ENCODE measurements at regions not wholly inside any gene's neighbourhood (a gene's known extent, or its start where the extent isn't known, plus 50 kb on each side); places are given as distances from the start of the nearest gene placed in this dataset.

DNA sequence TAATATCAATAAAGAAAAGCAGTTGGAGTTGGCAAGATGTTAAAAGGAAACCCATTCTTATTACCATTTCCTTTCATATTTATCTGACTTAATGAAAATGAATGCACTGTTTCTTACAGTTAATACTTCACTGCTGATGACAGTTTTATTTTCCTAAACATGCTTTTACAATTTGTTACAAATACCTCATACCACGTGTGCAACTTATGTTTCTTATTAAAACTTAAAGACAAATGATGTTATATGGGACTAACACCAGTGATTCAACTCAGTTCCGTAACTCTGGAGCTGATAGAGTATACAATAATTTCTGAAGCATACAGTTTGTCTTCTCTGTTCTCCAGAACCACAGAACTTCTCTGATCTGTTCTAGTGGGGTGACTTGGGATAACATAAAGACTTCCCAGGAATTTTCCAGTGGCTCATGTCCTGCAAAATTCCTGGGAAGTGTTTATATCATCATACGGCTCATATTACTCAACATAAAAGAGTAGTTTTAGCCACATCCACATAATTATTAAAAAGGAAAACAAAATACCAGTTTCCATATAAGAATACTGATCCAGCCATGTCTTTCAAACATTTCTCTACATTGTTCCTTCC lies 1259.0 kb upstream of the C9orf72 start:
- Mint-ChIP-seq H3K4me1 (no peaks in the 10 kb centered on the region), H3K4me3 (no peak overlapping the region), H3K27ac (no peak overlapping the region), H3K27me3 (no peaks in the 10 kb centered on the region), H3K9me3 (no peaks in the 10 kb centered on the region)
- no peak for ATAC-seq
- DNase-seq = no peak

DNA sequence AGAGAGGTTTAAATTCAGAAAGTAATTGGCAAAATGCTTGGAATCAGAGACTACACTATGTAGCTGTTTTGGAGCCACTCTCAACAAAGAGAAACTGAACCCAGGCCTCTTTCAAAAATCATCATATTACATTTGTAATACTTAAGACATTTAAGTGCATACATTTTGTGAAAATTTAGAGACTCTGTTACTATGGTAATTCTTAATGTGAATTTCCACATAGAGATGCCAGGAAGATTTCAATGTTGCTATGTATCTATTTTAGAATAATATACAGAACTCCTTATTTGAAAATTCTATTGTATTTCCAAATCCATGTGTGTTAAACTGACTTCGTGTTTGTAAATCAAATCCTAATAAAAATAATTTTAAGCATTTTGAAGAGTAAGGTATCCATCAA lies 1260.9 kb upstream of the C9orf72 start:
- Mint-ChIP-seq H3K4me1 (no peaks in the 10 kb centered on the region), H3K27me3 (no peaks in the 10 kb centered on the region)

DNA sequence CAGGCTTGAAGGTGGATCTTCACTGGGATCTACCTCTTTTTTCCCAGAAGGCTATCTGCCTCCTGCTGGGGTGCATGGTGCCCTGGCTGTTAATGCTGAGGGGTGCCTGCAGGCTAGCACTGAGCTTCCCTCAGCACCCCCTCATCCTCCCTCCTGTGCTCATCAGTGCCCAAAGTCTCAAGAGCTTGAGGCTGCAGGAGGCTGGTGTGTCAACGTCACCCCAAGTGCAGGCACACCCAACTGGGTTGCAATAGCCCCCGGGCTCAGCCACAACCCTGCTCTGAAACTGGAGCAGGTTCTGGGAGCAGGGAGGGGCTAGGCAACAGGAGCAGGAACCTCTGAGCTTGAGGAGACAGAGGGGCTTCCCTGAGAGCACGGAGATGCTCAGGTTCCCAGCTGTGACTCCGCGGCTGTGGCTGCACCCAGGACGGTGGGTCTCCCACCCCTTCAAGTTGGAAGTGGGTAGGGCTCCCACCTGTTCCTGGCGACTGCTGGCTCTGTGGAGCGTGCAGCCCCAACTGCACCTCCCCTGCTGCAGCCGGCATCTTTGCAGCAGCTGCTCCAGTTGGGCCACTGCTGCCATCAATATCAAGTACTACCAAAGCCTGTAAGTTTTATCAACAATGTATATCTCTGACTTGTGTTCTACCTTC lies 1266.6 kb upstream of the C9orf72 start:
- no peaks in the 10 kb centered on the region for H3K4me1 Mint-ChIP-seq
- DNase-seq (no peak), ATAC-seq (no peak)
- H3K27ac Mint-ChIP-seq = no peak overlapping the region
- H3K9me3 Mint-ChIP-seq = peaks cover 7 to 9% of the 10 kb centered on the region in 2 donors
- H3K27me3 Mint-ChIP-seq = no peaks in the 10 kb centered on the region
- no peak overlapping the region for H3K4me3 Mint-ChIP-seq

More for the DNA sequence above, 1260.9 kb upstream of the C9orf72 start:
- no peak overlapping the region for H3K27ac Mint-ChIP-seq
- DNase-seq = no peak
- H3K4me3 Mint-ChIP-seq = no peak overlapping the region
- ATAC-seq = no peak
- no peaks in the 10 kb centered on the region for H3K9me3 Mint-ChIP-seq

DNA sequence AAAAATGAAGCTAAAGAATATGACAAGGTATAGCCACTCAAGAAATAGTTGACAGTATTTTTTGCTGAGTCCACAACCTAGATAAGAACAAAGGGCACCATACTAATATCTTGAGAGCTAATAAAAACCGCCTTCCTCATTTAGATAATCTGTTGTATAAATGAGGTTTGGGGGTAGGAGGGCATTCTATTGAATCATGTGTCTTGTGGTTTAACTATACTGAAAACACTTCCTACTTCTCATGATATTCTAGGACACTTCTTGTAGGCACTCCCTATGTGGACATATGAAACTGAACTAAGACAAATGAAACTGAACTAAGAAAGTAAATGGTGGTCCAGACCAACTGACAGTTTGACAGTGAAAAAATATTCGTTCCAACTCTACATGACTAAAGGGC lies 1268.5 kb upstream of the C9orf72 start:
- no peak for ATAC-seq
- H3K27ac Mint-ChIP-seq = no peak overlapping the region

DNA sequence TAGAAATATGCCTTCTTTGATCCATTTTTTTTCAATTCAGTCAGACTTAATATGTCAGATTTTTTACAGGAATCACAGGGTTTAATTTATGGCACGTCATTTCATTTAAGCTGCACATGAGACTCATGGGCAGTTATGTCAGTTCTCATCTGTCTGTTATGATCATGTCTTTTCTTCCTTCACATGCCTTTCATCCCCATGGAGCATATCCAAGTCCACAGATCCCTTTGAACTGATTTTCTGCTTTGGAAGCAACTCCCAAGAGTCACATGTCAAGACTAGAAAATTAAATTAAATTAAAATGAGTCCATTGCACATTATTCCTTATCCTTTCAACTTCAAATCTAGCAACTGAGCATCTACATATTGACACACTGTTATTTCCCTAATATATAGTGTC lies 1274.0 kb upstream of the C9orf72 start:
- no peaks in the 10 kb centered on the region for H3K27me3 Mint-ChIP-seq
- no peak overlapping the region for H3K4me3 Mint-ChIP-seq
- H3K9me3 Mint-ChIP-seq = peaks cover 0 to 3% of the 10 kb centered on the region in 2 donors
- no peak overlapping the region for H3K27ac Mint-ChIP-seq
- DNase-seq (no peak), ATAC-seq (no peak)
- H3K4me1 Mint-ChIP-seq = no peaks in the 10 kb centered on the region

More for the DNA sequence above, 1268.5 kb upstream of the C9orf72 start:
- no peaks in the 10 kb centered on the region for H3K4me1 Mint-ChIP-seq
- peaks cover 7 to 9% of the 10 kb centered on the region in 2 donors for H3K9me3 Mint-ChIP-seq
- no peak for DNase-seq
- H3K27me3 Mint-ChIP-seq = no peaks in the 10 kb centered on the region
- H3K4me3 Mint-ChIP-seq = no peak overlapping the region

DNA sequence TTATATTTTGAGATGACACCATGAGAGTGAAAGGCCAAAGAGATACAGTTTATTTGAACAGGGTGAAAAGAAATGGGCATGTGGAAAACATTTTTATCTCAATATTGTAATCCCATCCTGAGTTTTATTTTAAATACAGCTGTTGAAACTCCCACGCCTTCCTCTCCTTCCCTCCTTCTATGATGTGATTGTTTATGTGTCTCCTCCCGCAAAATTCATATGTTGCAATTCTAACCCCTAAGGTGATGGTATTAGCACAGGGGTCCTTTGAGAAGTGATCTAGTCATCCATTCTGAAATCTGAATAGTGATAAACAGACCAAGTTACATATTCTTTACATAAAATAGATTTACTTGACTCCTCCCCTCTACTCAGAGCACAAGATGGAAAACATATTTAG lies 1275.4 kb upstream of the C9orf72 start:
- Mint-ChIP-seq H3K4me1 (no peaks in the 10 kb centered on the region), H3K27ac (no peak overlapping the region), H3K4me3 (no peak overlapping the region), H3K27me3 (no peaks in the 10 kb centered on the region), H3K9me3 (peaks cover 0 to 3% of the 10 kb centered on the region in 2 donors)
- no peak for ATAC-seq
- no peak for DNase-seq

DNA sequence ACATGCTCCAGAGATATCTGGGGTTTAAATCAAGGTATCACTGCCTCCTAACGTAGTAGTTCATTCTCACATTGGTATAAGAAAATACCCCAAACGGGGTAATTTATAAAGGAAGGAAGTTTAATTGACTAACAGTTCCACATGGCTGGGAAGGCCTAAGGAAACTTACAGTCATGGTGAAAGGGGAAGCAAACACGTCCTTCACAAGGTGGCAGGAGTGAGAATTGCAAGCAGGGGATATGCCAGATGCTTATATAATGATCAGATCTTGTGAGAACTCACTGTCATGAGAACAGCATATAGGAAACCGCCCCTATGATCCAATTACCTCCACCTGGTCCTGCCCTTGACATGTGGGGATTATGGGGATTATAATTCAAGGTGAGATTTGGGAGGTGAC lies 1280.2 kb upstream of the C9orf72 start:
- Mint-ChIP-seq H3K9me3 (peaks cover 0 to 3% of the 10 kb centered on the region in 2 donors), H3K4me1 (no peaks in the 10 kb centered on the region), H3K27ac (peak overlapping the region in 1 of 2 donors; percentile 19), H3K4me3 (no peak overlapping the region), H3K27me3 (no peaks in the 10 kb centered on the region)
- no peak for DNase-seq
- ATAC-seq = no peak

DNA sequence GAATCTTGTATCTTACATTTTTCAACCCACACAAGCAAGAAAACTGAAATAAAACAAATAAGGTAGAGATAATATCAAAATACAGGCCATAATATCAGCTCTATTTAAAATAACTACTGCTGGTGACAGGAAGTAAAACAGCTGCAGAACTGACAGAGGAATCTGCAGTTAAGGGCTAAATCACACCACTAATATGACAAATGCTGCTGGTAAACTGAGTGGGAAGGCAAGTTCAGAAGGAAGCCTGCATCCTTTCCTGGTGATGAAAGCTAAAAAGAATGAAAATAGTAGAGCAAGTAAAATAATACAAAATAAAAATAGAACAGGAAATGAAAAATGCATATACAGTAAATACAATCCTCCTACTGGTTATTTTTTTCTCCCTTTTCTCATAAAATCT lies 1293.7 kb upstream of the C9orf72 start:
- H3K27ac Mint-ChIP-seq = no peak overlapping the region
- no peak overlapping the region for H3K4me3 Mint-ChIP-seq
- ATAC-seq (no peak), DNase-seq (no peak)
- H3K27me3 Mint-ChIP-seq = no peaks in the 10 kb centered on the region
- H3K4me1 Mint-ChIP-seq = no peaks in the 10 kb centered on the region
- H3K9me3 Mint-ChIP-seq = no peaks in the 10 kb centered on the region

DNA sequence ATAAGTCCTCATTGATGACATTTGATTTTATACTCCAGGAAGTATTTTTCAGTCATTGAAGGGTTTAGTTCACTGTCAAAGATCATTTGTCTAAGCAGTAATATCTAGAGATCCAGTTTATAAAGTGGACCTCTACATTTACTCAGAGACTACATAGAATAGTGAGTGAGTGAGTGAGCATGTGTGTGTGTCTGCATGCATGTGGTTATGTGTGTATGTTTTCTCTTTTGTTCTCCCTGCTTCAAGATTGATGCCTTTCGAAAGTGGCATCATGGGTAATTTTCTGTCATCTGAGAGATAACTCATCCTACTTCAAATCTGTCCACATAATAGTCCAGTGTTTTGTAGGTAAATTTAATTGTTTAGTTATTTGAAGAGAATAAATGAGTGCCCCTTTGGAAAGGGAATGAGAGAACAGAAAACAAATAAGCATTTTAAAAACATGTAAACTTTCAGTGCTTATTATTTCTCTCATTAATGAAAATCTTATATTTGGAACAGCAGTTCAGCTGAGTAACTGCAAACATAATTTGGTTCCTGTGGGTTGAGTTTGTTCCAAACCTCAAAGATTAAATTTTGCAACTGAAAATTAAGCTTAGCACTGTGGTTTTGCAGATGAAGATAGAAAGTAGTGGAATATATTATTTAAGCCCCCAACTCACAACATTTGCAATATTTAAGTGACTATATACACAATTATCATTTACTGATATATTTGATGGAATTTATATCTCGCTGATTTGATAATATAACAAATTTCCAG lies 1295.1 kb upstream of the C9orf72 start:
- DNase-seq = no peak
- ATAC-seq = no peak
- H3K4me3 Mint-ChIP-seq = no peak overlapping the region
- no peak overlapping the region for H3K27ac Mint-ChIP-seq
- H3K27me3 Mint-ChIP-seq = no peaks in the 10 kb centered on the region
- H3K4me1 Mint-ChIP-seq = no peaks in the 10 kb centered on the region
- no peaks in the 10 kb centered on the region for H3K9me3 Mint-ChIP-seq

DNA sequence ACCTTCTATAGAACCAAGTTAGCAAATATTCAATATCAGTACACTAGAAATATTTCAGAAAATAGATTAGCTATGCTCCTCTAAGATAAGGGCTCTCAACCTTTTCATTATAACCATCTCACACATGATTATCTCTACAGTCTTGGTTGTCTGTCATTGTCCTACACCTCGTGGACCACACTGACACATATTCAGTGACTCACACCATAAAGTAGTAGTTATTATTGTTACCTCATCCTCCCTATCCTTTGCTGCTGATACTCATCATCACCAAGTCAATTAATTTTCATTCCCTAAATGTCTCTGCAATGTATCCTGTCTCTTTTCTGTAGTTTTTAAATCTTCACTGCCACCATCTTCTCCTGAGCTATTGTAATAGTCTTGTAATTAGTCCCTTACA lies 1309.2 kb upstream of the C9orf72 start:
- Mint-ChIP-seq H3K27ac (no peak overlapping the region), H3K4me3 (no peak overlapping the region), H3K9me3 (peaks cover 0 to 4% of the 10 kb centered on the region in 2 donors), H3K27me3 (no peaks in the 10 kb centered on the region), H3K4me1 (no peaks in the 10 kb centered on the region)
- ATAC-seq (no peak), DNase-seq (no peak)

DNA sequence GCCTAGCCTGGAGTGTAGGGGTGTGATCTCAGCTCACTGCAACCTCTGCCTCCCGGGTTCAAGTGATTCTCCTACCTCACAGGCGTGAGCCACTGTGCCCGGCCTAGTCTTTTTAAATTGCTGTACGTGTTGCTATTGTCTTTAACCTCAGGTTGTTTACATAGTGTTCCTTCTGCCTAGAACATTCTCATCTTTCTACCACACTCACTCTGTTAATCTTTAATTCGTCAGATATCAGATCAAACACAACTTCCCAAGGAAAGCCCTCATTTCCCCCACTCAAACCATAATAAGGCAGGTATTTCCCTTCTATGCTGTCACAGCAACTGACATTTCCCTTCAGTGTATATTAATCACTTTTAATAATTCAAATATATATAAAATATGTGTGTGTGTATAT lies 1310.0 kb upstream of the C9orf72 start:
- no peak for DNase-seq
- Mint-ChIP-seq H3K4me3 (no peak overlapping the region), H3K4me1 (no peaks in the 10 kb centered on the region), H3K9me3 (peaks cover 0 to 4% of the 10 kb centered on the region in 2 donors), H3K27me3 (no peaks in the 10 kb centered on the region), H3K27ac (no peak overlapping the region)
- ATAC-seq = no peak

DNA sequence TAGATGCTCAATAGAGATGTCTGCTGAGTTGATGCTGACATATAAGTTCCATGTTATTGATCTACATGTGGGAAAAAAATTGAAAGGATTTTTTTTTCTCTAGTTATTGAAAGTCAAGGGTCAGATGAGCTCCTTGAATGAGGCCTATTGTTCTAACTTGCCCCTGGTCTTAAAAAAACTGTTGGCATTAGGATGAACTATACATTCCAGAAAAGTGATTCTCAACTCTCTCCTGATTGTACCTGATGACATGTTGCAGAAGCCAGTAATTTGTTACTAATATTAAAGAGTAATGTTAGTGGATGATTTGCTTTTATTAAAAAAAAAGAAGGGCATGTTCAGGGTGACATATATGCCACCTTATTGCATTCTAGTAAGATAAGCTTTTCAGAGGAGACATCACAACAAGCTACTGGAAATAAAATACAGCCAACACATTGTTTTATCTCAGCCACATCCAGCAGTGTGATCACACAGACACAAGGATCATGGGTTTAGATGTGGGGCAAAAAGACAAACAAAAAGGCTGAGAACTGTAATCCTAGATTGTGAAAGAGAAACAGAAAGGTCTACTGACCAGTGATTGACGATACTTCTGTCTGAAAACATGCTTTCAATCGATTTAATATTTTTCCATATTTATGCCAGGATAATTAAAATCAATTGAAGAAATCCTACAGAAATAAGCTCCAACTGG lies 1314.1 kb upstream of the C9orf72 start:
- peaks cover 0 to 4% of the 10 kb centered on the region in 2 donors for H3K9me3 Mint-ChIP-seq
- DNase-seq = no peak
- H3K4me1 Mint-ChIP-seq = no peaks in the 10 kb centered on the region

DNA sequence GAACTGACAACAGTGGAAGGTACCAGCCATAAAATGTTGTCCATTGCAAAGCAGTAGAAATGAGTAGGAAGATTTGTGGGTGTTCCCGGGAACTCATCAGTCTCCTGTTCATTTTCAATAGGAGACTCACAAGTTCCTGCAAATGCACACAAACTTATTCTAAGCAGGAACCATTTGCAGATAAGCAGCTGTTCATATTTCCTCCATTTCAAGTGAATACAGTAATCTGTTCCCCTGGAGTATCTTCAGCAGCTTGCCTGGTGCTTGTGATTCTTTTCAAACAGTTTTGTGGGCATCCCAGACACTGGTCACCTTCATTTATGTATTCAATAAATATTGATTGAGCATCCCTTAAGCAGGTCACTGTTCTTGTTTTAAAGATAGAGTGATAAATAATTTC lies 1315.5 kb upstream of the C9orf72 start:
- no peaks in the 10 kb centered on the region for H3K9me3 Mint-ChIP-seq
- H3K27ac Mint-ChIP-seq = no peak overlapping the region
- no peaks in the 10 kb centered on the region for H3K27me3 Mint-ChIP-seq
- no peak overlapping the region for H3K4me3 Mint-ChIP-seq
- no peak for DNase-seq
- no peak for ATAC-seq
- no peaks in the 10 kb centered on the region for H3K4me1 Mint-ChIP-seq

More for the DNA sequence above, 1314.1 kb upstream of the C9orf72 start:
- Mint-ChIP-seq H3K4me3 (no peak overlapping the region), H3K27ac (no peak overlapping the region), H3K27me3 (no peaks in the 10 kb centered on the region)
- ATAC-seq = no peak

DNA sequence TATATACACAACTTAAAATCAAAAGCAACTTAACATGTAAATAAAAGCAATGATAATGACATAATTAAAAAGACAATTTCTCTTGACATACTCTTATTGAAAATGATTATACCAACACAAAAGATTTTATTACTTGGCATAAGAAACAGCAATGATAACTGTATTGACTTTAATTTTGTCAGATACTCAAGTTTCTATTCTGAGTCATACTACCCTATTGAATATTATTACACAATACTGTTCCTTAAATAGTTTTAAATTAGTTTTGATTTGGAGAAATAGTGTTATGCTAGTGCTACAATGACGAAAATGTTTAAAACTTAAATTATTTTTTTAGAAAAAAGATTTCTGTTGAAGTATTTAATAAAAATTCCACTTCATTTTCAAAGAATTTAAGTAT lies 1319.3 kb upstream of the C9orf72 start:
- DNase-seq = no peak
- no peak overlapping the region for H3K27ac Mint-ChIP-seq
- H3K4me1 Mint-ChIP-seq = no peaks in the 10 kb centered on the region
- ATAC-seq = no peak
- no peak overlapping the region for H3K4me3 Mint-ChIP-seq
- H3K9me3 Mint-ChIP-seq = peaks cover 0 to 5% of the 10 kb centered on the region in 2 donors
- no peaks in the 10 kb centered on the region for H3K27me3 Mint-ChIP-seq

DNA sequence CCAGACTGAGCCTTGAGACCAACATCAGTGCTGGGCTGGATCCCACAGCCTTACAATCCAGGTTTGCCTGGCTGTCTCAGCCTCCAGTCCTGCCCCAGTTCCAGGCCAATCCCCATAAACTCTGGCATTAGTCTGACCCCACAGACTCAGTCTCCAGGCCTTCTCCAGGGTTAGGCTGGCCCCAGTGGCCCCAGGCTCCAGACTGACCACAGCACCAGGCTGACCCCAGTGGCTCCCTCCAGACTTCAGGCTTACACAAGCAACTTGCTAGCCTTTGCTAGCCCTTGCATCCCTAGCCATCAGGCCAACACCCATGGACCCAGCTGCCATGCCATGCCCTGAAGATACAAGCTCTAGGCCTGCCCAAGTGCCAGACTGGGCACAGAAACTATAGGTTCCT lies 1326.0 kb upstream of the C9orf72 start:
- no peak overlapping the region for H3K27ac Mint-ChIP-seq
- H3K4me1 Mint-ChIP-seq = no peaks in the 10 kb centered on the region
- ATAC-seq (no peak), DNase-seq (no peak)
- H3K4me3 Mint-ChIP-seq = no peak overlapping the region
- peaks cover 6 to 16% of the 10 kb centered on the region in 2 donors for H3K9me3 Mint-ChIP-seq
- no peaks in the 10 kb centered on the region for H3K27me3 Mint-ChIP-seq

DNA sequence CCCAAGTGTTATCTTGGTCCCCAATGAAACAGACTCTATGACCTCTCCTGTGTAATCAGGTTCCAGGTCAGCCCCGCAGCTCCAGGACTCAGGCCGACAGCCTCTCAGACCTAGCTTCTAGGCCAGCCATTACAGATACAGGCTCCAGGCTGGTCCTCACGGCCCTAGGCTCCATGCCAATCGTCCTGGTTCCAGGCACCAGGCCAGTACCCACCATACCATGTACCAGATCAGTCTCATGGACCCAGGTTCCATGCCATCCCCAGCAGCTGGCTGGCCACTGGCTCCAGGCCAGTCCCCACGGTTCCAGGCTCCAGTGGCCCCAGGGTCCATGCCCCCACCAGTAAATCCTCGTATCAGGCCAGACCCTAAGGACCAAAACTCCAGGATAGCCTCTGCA lies 1326.6 kb upstream of the C9orf72 start:
- H3K27me3 Mint-ChIP-seq = no peaks in the 10 kb centered on the region
- no peak overlapping the region for H3K27ac Mint-ChIP-seq
- H3K4me3 Mint-ChIP-seq = no peak overlapping the region
- no peaks in the 10 kb centered on the region for H3K4me1 Mint-ChIP-seq
- no peak for DNase-seq
- no peak for ATAC-seq
- peaks cover 6 to 16% of the 10 kb centered on the region in 2 donors for H3K9me3 Mint-ChIP-seq

Data from stimulated activated naive CD8-positive, alpha-beta T cell treated with anti-CD3 and anti-CD28 coated beads, Interleukin-15, amount 100 ng/mL, for 72 hours (primary cell).